ENCODE measurements at regions not wholly inside any gene's neighbourhood (a gene's known extent, or its start where the extent isn't known, plus 50 kb on each side); places are given as distances from the start of the nearest gene placed in this dataset.

- TF ChIP-seq, protein P1, sequence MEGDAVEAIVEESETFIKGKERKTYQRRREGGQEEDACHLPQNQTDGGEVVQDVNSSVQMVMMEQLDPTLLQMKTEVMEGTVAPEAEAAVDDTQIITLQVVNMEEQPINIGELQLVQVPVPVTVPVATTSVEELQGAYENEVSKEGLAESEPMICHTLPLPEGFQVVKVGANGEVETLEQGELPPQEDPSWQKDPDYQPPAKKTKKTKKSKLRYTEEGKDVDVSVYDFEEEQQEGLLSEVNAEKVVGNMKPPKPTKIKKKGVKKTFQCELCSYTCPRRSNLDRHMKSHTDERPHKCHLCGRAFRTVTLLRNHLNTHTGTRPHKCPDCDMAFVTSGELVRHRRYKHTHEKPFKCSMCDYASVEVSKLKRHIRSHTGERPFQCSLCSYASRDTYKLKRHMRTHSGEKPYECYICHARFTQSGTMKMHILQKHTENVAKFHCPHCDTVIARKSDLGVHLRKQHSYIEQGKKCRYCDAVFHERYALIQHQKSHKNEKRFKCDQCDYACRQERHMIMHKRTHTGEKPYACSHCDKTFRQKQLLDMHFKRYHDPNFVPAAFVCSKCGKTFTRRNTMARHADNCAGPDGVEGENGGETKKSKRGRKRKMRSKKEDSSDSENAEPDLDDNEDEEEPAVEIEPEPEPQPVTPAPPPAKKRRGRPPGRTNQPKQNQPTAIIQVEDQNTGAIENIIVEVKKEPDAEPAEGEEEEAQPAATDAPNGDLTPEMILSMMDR (conservative IDR thresholded peaks at IDR 0.05; ENCODE audit: low read depth in 2 of 2), result no peak
- no peak for TF ChIP-seq CREB1 (CRISPR knock-in tag; IDR thresholded peaks at IDR 0.05; ENCODE audit: low read depth)
These were observed 435.4 kb downstream of the GPAM start for GRCh38 chr10:111748184-111748583.
